Prostate gland (tissue), 2 donors: ENCODE measurements at regions not wholly inside any gene's neighbourhood (a gene's known extent, or its start where the extent isn't known, plus 50 kb on each side); places are given as distances from the start of the nearest gene placed in this dataset.

Source experiments
- POLR2AphosphoS5 ChIP-seq: sonication (generic); formaldehyde crosslinking; IDR thresholded peaks from one replicate; pipeline ENCODE4 v1.6.1; 2017; ENCODE audit warnings: antibody characterized with exemption
- TF ChIP-seq, protein P1 (sequence below), 4 experiments: fragments of 200-600 bp in 2 of 4; fragments of 450-650 bp in 2 of 4; sonication (generic) in 2 of 4; IDR thresholded peaks; 1 replicate in 3 of 4; 2 replicates in 1 of 4; pipeline ENCODE4 v1.5.1; 2016 to 2019; ENCODE audit warnings: antibody characterized with exemption in 4 of 4, mild to moderate bottlenecking in 2 of 4, moderate library complexity in 2 of 4

DNA sequence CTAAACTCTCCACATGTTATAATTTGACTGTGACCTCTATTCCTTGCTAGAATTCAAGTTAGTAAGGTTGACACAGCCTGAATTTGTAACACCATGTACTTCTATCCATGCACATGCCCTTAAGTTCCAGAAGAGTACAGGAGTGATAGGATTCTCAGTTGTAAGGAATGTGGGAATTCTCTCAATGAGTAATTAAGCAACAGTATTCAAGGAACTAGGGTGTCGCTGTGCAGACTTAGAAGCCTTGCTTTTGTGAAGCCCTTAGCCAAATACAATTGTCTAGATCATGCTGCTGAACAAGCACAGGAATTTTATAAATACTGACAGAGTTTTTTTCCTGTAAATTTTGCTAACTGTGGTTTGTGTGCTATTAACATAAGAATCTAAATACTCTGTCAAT lies 276.3 kb upstream of the PTBP2 start:
- TF ChIP-seq, protein P1, sequence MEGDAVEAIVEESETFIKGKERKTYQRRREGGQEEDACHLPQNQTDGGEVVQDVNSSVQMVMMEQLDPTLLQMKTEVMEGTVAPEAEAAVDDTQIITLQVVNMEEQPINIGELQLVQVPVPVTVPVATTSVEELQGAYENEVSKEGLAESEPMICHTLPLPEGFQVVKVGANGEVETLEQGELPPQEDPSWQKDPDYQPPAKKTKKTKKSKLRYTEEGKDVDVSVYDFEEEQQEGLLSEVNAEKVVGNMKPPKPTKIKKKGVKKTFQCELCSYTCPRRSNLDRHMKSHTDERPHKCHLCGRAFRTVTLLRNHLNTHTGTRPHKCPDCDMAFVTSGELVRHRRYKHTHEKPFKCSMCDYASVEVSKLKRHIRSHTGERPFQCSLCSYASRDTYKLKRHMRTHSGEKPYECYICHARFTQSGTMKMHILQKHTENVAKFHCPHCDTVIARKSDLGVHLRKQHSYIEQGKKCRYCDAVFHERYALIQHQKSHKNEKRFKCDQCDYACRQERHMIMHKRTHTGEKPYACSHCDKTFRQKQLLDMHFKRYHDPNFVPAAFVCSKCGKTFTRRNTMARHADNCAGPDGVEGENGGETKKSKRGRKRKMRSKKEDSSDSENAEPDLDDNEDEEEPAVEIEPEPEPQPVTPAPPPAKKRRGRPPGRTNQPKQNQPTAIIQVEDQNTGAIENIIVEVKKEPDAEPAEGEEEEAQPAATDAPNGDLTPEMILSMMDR (IDR thresholded peaks at IDR 0.05), result no peak
- TF ChIP-seq POLR2AphosphoS5, result no peak
